CD4-positive, alpha-beta T cell treated with Interleukin-21 for 1 hour (primary cell): ENCODE measurements at regions not wholly inside any gene's neighbourhood (a gene's known extent, or its start where the extent isn't known, plus 50 kb on each side); places are given as distances from the start of the nearest gene placed in this dataset.

Experiments
- DNase-seq: peaks from one replicate; pipeline ENCODE4 v3.0.0-alpha.2; 2020

DNA sequence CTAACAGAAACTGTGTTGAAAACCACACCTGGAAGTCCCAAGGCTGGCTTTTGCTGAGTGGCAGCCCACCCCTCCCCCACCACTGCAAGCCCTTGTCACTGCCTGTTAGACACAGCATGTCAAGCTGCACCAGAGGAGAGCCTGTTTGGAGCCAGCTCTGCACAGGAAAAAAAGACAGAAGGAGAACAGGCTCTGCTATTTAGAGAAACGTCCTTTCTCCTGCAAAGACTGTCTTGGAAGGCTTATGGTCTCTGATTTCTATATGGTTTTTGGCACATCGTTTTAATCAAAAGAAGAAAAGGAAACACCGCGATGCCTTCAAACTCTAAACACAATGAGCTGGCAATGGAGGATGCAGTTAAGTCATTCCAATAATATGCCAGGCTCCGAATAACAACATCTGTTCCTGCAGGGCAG lies 275.5 kb downstream of the MAP2K4 start:
- no peak for DNase-seq

DNA sequence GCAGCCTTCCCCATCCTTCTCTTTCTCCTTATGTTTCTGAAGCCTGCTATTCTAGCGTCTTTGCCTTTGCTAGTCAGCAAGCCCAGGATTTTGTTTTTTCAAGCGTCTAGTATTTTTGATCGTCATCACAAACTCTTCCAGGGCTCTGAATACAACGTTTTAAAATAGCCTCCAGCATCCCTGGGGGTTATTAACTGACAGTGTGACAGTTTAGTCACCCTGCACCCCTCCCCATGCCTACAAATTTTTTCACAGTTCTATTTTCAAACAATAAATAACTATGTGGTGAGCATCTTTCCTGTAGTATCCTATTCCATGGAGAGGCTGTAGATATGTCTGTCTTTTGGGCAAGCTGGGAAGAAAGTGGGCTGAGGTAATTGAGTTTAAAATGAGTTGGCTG lies 280.9 kb downstream of the MAP2K4 start:
- no peak for DNase-seq

DNA sequence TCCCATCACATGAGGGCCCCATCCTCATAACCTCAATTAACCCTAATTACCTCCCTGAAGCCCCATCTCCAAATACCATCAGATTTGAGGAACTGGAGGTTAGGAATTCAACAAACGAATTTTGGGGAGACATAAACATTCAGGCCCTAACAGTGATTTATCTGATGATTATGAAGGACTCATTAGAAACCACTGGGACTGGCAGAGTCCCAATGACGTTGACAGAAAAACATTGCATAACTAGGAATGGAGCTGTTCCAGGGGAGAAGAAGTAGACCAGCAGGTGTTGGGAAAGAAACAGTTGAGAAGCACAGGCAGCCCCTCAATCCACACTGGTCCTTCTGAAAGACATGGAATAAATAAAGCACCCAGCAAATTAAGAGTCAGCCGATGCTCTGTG lies 282.0 kb downstream of the MAP2K4 start:
- no peak for DNase-seq

DNA sequence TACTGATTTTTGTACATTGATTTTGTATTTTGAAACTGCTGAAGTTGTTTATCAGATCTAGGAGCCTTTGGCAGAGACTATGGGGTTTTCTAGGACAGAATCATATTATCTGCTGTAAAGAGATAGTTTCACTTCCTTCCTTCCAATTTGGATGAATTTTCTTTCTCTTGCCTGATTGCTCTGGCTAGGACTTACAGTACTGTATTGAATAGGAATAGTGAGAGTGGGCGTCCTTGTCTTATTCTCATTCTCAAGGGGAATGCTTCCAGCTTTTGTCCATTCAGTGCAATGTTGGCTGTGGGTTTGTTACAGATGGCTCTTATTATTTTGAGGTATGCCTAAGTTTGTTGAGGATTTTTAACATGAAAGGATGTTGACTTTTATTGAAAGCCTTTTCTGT lies 290.1 kb downstream of the MAP2K4 start:
- no peak for DNase-seq

DNA sequence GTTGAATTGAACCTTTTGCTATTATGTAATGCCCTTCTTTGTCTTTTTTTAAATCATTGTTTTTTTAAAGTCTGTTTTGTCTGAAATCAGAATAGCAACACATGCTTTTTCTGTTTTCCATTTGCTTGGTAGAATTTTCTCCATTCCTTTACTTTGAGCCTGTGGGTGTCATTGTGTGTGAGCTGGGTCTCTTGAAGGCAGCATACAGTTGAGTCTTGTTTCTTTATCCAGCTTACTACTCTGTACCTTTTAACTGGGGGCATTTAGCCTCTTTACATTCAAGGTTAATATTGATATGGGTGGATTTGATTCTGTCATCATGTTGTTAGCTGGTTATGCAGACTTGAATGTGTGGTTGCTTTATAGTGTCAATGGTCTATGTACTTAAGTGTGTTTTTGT lies 292.0 kb downstream of the MAP2K4 start:
- no peak for DNase-seq

DNA sequence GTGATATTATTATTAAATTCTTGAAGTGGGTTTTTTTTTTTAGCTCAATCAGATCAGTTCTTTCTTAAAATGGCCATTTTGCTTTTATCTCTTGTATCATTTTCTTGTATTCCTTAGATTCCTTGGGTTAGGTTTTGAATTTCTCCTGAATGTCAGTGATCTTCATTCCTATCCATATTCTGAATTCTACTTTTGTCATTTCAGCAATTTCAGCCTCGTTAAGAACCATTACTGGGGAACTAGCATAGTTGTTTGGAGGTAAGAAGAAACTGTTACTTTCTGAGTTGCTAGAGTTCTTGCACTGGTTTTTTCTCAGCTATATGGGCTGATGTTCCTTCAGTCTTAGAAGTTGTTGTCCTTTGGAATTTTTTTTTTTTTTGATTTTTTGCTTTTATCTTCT lies 293.1 kb downstream of the MAP2K4 start:
- DNase-seq: no peak

DNA sequence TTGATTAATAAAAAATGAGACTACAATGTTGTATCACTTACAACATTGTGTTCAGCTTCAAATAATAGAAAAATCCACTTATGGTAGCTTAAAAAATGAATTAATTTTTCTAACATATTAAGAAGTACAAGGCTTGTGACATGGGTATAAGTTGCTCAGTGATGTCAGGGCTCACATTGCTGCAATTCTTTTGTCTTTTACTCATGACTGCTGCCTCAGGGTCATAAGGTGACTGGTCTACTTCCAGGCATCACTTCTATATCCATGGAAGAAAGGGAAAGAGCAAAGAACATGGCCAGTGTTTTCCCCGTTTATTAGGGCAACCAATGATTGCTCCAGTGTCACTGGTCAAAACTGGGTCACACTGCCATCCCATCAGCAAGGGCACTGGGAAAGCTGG lies 295.3 kb downstream of the MAP2K4 start:
- no peak for DNase-seq

DNA sequence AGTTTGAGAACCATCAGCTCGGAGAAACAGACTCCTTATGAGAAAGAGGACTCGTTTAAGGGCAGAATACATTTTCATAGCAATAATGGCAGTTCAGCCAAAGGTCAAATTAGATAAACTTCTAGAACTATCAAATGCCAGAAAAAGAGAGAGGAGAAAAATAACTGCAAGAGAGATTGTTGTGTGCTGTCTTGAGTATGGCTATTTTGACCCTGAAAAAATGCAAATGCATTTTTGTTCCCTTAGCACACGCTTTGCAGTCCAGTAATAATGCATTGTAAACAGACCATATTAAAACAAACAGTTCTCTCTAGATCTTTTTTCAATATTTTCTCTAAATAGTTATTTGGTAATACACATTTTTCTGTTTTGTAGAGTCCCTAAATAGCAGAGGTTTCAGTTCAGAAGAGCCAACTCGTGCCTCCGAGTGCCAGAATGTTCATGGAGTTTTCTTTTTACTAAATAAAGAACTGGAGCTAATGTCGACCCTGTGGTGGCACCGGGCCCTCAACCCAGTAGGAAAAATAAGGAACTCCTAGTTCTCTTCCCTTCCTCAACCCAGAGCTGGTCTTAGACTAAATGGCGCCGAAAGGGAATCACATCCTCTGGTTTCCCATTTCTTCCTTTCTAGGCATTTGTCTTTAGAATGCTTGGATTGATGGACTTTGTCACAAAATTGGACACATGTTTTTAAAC lies 298.0 kb downstream of the MAP2K4 start:
- DNase-seq: no peak

DNA sequence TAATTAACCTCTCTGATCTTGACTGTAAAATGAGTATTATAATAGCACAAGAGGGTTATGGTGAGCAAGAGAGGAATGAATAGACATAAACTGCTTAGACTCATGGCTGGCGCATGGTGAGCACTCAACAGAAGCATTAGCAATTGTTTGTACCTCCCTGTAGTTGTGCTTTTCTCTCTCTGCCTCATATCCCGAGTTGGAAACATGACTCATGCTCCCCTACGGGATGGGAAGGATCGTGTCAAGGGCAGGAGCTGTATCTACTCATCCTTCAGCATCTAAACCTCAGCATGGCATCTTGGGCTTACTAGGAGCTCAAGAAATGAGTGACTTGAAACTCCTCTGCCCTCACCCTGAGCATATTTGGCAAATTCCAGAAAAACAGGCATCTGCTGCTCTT lies 299.6 kb downstream of the MAP2K4 start:
- DNase-seq: no peak

DNA sequence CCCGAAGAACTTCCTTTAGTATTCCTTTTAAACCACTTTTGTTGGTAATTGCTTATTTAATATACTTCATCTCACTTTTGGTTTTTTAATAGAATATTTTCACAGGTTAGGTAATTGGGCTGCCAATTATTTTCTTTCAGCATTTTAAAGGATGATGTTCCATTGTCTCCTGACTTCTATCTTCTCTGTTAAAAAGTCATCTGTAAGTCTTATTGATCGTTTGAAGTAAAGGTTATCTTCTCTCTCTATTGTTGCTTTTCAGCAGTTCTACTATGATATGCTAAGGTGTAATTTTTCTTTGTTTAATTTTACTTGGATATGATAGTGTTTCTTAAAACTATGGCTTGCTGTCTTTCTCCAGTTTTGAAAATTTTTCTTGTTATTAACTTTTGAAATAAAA lies 307.5 kb downstream of the MAP2K4 start:
- no peak for DNase-seq

DNA sequence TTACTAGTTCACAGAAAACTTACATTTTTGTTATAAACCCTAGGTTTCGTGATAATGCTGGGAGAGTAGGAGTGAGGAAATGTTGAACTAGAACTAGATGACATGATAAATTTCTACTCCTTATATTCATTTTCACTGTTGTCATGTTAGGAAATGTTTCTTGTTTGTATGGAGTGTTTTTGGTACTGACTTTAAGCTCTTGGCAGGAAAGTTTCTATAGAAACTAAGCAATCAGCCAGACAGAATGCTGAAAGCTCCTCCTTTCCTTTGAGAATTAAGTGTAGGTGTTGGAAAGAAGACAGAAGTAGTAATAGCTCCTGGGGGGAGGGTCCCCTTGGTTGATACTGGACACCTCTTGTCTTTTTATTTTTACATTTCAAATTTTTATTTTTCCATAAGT lies 309.8 kb downstream of the MAP2K4 start:
- DNase-seq: no peak

DNA sequence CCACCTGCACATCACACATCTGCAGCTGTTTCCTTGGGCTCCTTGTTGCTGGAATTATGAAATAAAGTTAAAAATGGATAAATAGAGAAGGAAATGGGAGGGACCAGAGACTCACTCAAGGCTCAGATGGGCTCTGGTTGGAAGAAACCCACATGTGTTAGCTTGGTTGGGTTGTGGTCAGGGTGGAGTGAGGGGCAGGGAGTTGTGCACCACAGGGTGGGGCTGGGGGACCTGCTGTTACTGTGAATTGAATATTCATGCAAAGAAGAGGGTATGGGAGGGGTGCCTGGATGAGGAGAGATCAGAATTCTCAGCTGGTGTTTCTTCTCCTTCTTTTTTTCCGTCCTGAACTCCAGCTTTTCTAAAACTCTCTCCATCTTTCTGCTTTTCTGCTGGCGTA lies 320.7 kb downstream of the MAP2K4 start:
- no peak for DNase-seq

DNA sequence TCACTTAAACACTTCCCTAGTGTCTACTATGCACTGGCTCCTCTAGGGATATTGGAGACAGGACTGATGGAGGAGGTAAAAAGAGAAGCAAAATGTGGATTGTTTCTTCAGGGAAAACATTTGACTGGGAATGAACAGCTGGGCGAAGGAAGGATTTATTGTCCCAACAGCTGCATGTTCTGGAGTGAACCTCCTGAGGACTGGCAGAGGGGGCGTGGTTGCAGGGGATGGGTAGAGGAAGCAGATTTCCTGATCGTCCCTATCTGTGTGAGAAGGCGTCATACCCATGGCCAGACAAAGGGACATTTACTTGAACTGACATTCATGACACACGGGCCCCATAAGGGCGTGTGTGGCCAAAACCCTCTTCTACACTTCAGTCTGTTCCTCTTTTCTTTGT lies 321.5 kb downstream of the MAP2K4 start:
- no peak for DNase-seq

DNA sequence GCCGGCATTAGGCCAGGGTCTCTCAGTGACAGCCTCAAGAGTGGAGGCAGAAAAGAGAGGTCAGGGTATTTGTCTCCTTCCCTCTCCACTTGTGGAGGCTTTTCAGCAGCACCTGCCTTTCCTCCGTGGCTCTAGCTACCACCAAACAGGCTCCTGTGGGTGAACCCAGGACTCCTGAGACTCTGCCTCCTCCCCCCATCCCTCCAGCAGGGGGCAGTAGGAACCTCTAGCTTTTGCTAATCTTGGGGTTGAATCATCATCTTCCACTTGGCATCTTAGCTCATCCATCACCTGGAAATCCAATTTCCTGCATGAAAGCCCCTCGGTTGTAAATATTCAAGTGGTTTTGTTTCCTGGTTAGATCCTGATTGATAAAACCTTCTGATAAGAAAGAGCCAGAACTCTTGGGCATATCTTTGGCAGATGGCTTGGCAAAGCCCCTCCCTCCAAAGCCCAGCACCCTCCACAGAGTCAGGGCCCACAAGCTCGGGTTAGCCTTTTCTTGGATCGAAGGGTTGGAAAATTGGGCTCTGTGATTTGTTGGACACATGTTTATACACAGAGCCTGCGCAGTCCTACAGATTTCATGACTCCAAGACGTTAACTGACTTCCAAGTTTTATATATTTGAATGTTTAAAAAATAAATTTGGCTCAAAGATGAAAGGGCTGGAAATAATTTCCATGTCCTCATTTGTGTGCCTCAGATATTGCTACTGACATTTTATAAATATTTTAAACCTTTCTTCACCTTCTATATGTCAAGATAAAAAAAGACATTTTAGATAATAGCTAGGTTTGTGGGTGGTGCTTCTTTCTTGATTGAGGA lies 322.1 kb downstream of the MAP2K4 start:
- DNase-seq: no peak

DNA sequence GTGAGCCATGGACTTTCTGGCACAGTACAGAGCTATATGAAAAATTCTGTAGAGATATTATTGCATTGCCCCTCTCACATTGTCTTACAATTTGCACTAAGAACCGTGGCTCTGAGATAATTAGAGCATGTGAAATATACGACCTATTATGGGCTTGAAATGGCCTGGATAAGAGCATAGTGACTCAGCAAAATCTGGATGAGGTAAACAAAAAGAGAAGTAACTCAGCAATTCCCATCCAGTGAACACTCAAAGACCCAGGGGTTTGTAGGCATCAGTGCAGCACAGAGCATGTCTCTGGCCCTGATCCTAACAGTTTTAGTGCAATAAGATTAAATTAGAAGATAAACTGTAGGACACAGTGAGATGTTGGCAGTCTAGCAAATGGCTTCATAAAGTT lies 317.2 kb upstream of the MYOCD start:
- DNase-seq: no peak

DNA sequence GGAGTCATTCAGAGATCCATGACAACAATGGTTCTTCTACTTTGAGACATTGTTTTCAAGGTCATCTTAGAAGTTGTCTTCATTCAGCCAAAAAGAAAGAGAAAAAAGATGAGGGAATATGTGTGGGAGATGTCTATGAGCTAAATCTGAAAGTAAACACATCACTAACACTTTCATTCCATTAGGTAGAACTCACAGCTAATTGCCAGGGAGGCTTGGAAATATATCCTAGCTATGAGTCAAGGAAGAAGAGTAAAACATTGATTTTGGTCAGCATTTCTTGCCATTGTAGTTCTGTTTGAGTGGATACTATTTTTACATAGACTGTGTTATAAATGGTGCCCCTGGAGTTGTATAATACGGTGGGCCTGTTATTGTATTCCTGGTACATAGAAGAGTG lies 316.4 kb upstream of the MYOCD start:
- DNase-seq: no peak

DNA sequence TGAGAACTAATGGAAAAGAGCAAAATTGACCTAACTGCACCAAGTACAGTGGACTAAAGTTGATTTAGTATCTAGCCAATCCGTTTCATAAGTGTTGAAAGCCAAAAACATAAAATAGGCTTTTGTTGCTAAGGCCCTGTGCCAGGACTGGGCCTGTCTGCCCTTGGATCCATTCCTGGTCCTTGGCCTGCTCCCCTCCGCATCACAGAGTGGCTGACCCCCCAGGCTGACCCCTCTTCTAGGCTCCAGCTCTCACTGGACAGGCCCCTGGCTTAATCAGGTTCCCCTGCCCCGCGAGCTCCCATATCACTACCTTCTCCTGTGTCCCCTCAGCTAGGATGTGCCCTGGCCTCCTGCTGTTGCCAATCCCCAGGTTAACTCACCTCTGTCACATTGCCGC lies 313.6 kb upstream of the MYOCD start:
- DNase-seq: no peak

DNA sequence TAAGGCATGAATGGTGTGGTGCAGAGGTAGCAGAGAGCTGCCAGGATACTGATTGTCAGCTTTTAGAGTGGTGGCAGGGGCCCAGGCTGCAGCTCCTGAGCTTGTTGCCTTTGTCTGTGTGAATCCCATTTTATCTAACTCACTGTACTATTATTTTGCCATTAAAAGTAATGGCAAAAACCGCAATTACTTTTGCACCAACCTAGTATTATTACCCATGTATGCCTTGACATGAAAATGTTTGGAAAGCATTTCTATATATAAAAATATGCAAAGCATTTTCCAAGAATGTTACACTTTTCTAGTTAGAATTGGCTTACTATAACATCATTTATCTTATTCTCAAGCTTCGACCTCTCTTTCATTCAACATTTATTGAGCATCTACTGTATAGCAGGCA lies 308.1 kb upstream of the MYOCD start:
- no peak for DNase-seq

DNA sequence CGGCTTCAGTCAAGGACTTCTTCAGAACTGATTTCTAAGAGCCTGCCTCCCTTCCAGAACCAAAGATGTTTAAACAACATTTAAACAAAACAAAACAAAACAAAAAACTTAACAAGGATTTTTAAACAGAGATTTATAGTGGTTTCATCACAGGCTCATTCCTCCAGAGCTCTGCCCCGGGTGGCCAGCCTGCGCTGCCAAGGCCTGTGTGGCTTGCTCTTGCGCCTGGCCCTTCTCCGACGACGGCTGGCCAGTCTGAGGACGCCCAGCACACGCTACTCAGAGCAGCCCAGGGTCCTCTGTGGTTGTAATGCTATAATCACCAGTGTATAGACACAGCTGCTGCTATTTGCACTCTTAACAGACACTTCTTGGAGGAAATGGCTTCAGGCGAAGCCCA lies 307.2 kb upstream of the MYOCD start:
- no peak for DNase-seq

DNA sequence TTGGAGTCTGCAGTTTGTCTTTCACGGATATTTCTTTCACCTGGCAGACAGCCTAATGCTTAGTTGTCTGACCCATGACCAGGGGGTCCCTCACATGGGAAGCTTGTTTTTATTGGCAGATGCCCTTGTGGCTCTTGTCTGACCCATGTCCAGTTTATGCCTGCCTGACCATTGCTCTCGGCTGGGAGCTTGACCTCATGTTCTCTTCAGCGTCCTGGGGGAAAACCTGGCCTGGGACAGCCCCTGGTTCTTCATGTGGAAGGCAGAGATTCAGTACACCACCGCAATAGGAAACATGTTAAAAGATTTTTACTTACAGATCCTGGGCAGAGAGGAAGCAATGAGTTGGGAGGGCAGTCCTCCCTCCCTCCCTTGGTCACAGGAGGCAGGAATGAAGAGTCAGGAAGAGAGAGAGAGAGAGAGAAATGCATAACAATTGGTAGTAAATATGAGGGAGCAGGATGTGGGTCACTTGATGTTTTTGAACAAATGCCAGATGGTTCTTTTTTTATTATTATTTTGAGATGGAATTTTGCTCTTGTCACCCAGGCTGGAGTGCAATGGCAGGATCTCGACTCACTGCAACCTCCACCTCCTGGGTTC lies 302.7 kb upstream of the MYOCD start:
- DNase-seq: no peak

DNA sequence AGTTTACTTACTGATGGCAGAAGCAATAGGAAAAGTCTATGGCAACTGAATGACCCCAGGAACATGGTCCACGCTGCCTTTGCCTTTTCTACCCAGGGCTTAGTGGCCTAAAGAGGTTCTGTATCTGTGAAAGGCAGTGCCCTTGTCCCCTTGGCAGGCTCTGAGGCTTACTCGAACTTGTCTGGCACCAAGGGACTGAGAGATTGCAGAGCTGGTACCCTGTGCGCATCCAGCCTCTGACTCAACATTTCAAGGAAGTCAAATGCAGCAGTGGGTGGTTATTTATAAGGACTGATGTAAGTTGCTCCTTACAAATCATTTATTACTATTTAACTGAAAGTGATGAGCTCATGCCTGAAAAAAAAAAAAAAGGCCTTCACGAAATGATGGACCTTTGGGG lies 299.9 kb upstream of the MYOCD start:
- no peak for DNase-seq

DNA sequence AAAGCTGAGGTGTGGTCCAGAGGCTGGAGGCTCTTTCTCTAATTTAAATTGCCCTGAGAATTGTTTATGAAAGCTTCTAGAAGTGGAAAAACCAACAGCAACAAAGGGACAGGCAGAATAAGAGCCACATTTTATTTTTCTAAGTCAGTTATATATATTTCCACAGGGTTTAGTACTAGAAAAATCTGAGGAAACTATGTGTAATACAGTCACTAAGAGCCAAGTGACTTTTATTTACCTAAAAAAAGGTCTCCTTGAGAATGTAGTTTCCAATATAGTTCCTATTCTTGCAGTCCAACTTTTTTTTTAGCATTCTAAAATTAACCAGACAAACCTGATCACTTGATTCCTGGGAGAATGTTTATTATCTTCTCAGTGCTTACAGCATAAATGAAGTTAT lies 296.6 kb upstream of the MYOCD start:
- DNase-seq: no peak

DNA sequence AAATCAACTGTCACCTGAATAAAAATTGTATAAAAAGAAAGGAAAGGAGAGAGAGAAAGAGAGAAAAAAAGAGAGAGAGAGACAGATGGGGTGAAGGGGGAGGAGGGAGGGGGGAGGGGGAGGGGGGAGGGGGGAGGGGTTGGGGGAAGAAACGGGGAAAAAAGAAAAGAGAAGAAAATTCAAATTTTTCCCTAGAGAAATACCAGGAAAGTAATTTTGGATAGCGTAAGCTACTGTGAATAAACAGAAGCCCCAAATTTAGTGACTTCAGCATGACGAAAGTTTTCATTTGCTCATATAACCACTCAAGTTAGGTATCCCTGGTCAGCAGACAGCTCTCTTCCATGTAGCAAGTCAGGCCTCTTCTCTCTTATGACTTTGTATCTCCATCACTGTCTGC lies 289.4 kb upstream of the MYOCD start:
- no peak for DNase-seq

DNA sequence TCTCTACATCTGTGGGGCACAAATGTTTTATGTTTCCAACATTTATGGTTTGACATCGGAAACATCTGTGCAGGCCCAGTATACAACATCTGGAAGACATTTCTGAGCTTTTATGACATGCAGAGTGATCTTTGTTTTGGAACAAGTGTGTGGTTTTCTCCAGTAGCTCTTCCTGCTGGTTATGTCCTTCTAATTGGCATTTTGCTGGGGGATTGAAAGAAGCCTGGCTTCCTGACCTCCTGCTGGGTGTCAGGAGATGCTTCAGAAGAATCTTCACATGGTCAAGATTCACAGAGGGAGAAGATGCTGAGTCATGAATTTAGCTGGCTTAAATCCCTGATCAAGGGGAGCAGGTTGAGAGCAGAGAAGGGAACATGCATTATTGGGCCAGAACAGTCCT lies 279.5 kb upstream of the MYOCD start:
- DNase-seq: no peak
